Astrocyte (in vitro differentiated cells and primary cell): ENCODE measurements at regions not wholly inside any gene's neighbourhood (a gene's known extent, or its start where the extent isn't known, plus 50 kb on each side); places are given as distances from the start of the nearest gene placed in this dataset.
"Not testable (repeated sequence)": the region's sequence is repeated elsewhere in the genome, so short reads cannot be mapped to it uniquely, and the experiment has no call there.

Source experiments
- DNase-seq: peaks from one replicate; pipeline ENCODE4 v3.0.0-alpha.2; 2010; ENCODE audit warnings: low read depth
- FAIRE-seq: peaks from 2 replicates; lab custom pipeline; 2011; peaks lifted over from hg19 to GRCh38; lab: Jason Lieb, UNC
- H2AFZ ChIP-seq: 2 replicates; pipeline ENCODE4 v1.6.0; 2012; ENCODE audit warnings: low read depth, low read length, inconsistent platforms
- H3K27ac ChIP-seq: 2 replicates; pipeline ENCODE4 v1.5.1; 2011; ENCODE audit warnings: low read depth, low read length, inconsistent platforms
- H3K27me3 ChIP-seq: 2 replicates; pipeline ENCODE4 v1.6.0; 2011; ENCODE audit warnings: low read length, inconsistent platforms; ENCODE audit not compliant: insufficient read depth
- H3K36me3 ChIP-seq: 2 replicates; pipeline ENCODE4 v1.5.1; 2011; ENCODE audit warnings: low read length, inconsistent platforms; ENCODE audit not compliant: insufficient read depth
- H3K4me1 ChIP-seq: 2 replicates; pipeline ENCODE4 v1.5.1; 2011; ENCODE audit warnings: low read length, inconsistent platforms; ENCODE audit not compliant: insufficient read depth
- H3K4me2 ChIP-seq: 2 replicates; pipeline ENCODE4 v1.6.0; 2012; ENCODE audit warnings: low read length, inconsistent platforms
- H3K4me3 ChIP-seq: 2 replicates; pipeline ENCODE4 v1.5.1; 2011; ENCODE audit warnings: low read depth, mild to moderate bottlenecking, low read length, inconsistent platforms; ENCODE audit not compliant: insufficient read depth
- H3K79me2 ChIP-seq: 2 replicates; pipeline ENCODE4 v1.6.0; 2012; ENCODE audit warnings: mild to moderate bottlenecking, low read length, inconsistent platforms; ENCODE audit not compliant: insufficient read depth
- H3K9ac ChIP-seq: 2 replicates; pipeline ENCODE4 v1.6.0; 2012; ENCODE audit warnings: mild to moderate bottlenecking, low read length, inconsistent platforms
- H3K9me3 ChIP-seq: 2 replicates; pipeline ENCODE4 v1.5.1; 2012; ENCODE audit warnings: low read depth, mild to moderate bottlenecking, low read length, inconsistent platforms; ENCODE audit not compliant: insufficient read depth
- H4K20me1 ChIP-seq: 2 replicates; pipeline ENCODE4 v1.6.0; 2012; ENCODE audit warnings: low read length, inconsistent platforms; ENCODE audit not compliant: insufficient read depth
- H3K27ac Mint-ChIP-seq: one replicate; pipeline ENCODE4 v1.8.0; 2021; ENCODE audit warnings: mild to moderate bottlenecking, mixed read lengths; ENCODE audit not compliant: unreplicated experiment
- H3K27me3 Mint-ChIP-seq: one replicate; pipeline ENCODE4 v1.8.0; 2021; ENCODE audit warnings: low read depth, mixed read lengths; ENCODE audit not compliant: unreplicated experiment
- H3K36me3 Mint-ChIP-seq: one replicate; pipeline ENCODE4 v1.8.0; 2021; ENCODE audit warnings: low read depth, mixed read lengths; ENCODE audit not compliant: unreplicated experiment
- H3K4me1 Mint-ChIP-seq: one replicate; pipeline ENCODE4 v1.8.0; 2021; ENCODE audit warnings: low read depth, mixed read lengths; ENCODE audit not compliant: unreplicated experiment
- H3K4me3 Mint-ChIP-seq: one replicate; pipeline ENCODE4 v1.8.0; 2021; ENCODE audit warnings: mild to moderate bottlenecking, moderate library complexity, mixed read lengths; ENCODE audit not compliant: unreplicated experiment
- H3K9me3 Mint-ChIP-seq: one replicate; pipeline ENCODE4 v1.8.0; 2021; ENCODE audit warnings: mild to moderate bottlenecking, mixed read lengths; ENCODE audit not compliant: unreplicated experiment
- CTCF ChIP-seq: IDR thresholded peaks from 2 replicates; pipeline ENCODE4 v1.5.1; 2011; ENCODE audit warnings: low read depth, mild to moderate bottlenecking, inconsistent platforms, low read length, moderate library complexity; ENCODE audit not compliant: insufficient read depth
- EZH2 ChIP-seq: IDR thresholded peaks from 2 replicates; pipeline ENCODE4 v1.6.1; 2012; ENCODE audit warnings: mild to moderate bottlenecking, low read length, inconsistent platforms; ENCODE audit not compliant: insufficient read depth

- H3K36me3 Mint-ChIP-seq: no peaks in the 10 kb centered on the region
- DNase-seq: no peak
- Histone ChIP-seq H3K79me2 (no peaks in the 10 kb centered on the region), H3K4me3 (no peak overlapping the region), H3K4me1 (no peaks in the 10 kb centered on the region), H3K27me3 (no peaks in the 10 kb centered on the region), H4K20me1 (no peaks in the 10 kb centered on the region), H3K9ac (no peak overlapping the region), H3K36me3 (no peaks in the 10 kb centered on the region), H2AFZ (no peak overlapping the region), H3K27ac (no peak overlapping the region), H3K9me3 (no peaks in the 10 kb centered on the region), H3K4me2 (no peak overlapping the region)
- H3K27me3 Mint-ChIP-seq: no peaks in the 10 kb centered on the region
- FAIRE-seq: no peak
- no peaks in the 10 kb centered on the region for H3K9me3 Mint-ChIP-seq
- H3K4me3 Mint-ChIP-seq: no peak overlapping the region
- H3K27ac Mint-ChIP-seq: no peak overlapping the region
- TF ChIP-seq CTCF (no peak), EZH2 (no peak)
- H3K4me1 Mint-ChIP-seq: no peaks in the 10 kb centered on the region
Observed at GRCh38 chr16:8044796-8045195, 545.5 kb downstream of the TMEM114 start.

- H3K4me3 Mint-ChIP-seq: no peak overlapping the region
- Histone ChIP-seq H2AFZ (no peak overlapping the region), H3K4me1 (no peaks in the 10 kb centered on the region), H3K4me3 (no peak overlapping the region), H3K36me3 (no peaks in the 10 kb centered on the region), H3K27me3 (no peaks in the 10 kb centered on the region), H4K20me1 (no peaks in the 10 kb centered on the region), H3K4me2 (no peak overlapping the region), H3K9me3 (peaks cover 9% of the 10 kb centered on the region), H3K9ac (no peak overlapping the region), H3K27ac (no peak overlapping the region), H3K79me2 (no peaks in the 10 kb centered on the region)
- DNase-seq: no peak
- H3K4me1 Mint-ChIP-seq: no peaks in the 10 kb centered on the region
- H3K9me3 Mint-ChIP-seq: peaks cover 3% of the 10 kb centered on the region
- no peak for FAIRE-seq
- H3K27ac Mint-ChIP-seq: no peak overlapping the region
- peaks cover 17% of the 10 kb centered on the region for H3K27me3 Mint-ChIP-seq
- no peak for TF ChIP-seq CTCF
- no peak for TF ChIP-seq EZH2
- no peaks in the 10 kb centered on the region for H3K36me3 Mint-ChIP-seq
Observed at GRCh38 chr16:8032406-8032805, 557.9 kb downstream of the TMEM114 start.

GRCh38 chr16:8030004-8030403 lies 560.3 kb downstream of the TMEM114 start:
- H3K27ac ChIP-seq, H4K20me1 ChIP-seq, H3K36me3 ChIP-seq, H3K4me2 ChIP-seq, H3K9me3 Mint-ChIP-seq, H3K4me3 Mint-ChIP-seq, H3K4me3 ChIP-seq, H3K36me3 Mint-ChIP-seq, H3K4me1 ChIP-seq, H3K79me2 ChIP-seq, H3K27me3 ChIP-seq, H3K9me3 ChIP-seq, H2AFZ ChIP-seq, H3K27ac Mint-ChIP-seq, H3K9ac ChIP-seq, H3K4me1 Mint-ChIP-seq, FAIRE-seq, DNase-seq: not testable (repeated sequence)
- peaks cover 17% of the 10 kb centered on the region for H3K27me3 Mint-ChIP-seq
